SJSA1 (cell line): ENCODE measurements at regions not wholly inside any gene's neighbourhood (a gene's known extent, or its start where the extent isn't known, plus 50 kb on each side); places are given as distances from the start of the nearest gene placed in this dataset.

ENCODE experiments used
- DNase-seq, 2 experiments: peaks; one replicate each; pipeline ENCODE4 v3.0.0-alpha.2; 2015 to 2020; ENCODE audit warnings: low spot score in 2 of 2, low read depth in 1 of 2
- H3K27ac ChIP-seq: fragments of 250-450 bp; sonication (Bioruptor Pico); 2 replicates; pipeline ENCODE4 v1.5.1; 2020; ENCODE audit warnings: mild to moderate bottlenecking, moderate library complexity
- H3K27me3 ChIP-seq: fragments of 250-450 bp; sonication (Bioruptor Pico); replicated peaks from 2 replicates; pipeline ENCODE4 v1.5.1; 2020; ENCODE audit warnings: mild to moderate bottlenecking, moderate library complexity
- H3K36me3 ChIP-seq: fragments of 250-450 bp; sonication (Bioruptor Pico); 2 replicates; pipeline ENCODE4 v1.5.1; 2020; ENCODE audit warnings: mild to moderate bottlenecking
- H3K4me1 ChIP-seq: fragments of 250-450 bp; sonication (Bioruptor Pico); replicated peaks from 2 replicates; pipeline ENCODE4 v1.6.1; 2021; ENCODE audit warnings: mild to moderate bottlenecking
- H3K4me3 ChIP-seq: fragments of 250-450 bp; sonication (Bioruptor Pico); 2 replicates; pipeline ENCODE4 v1.5.1; 2020; ENCODE audit warnings: mild to moderate bottlenecking
- H3K9me3 ChIP-seq: fragments of 250-450 bp; sonication (Bioruptor Pico); replicated peaks from 2 replicates; pipeline ENCODE4 v1.5.1; 2020; ENCODE audit warnings: mild to moderate bottlenecking

- Histone ChIP-seq H3K4me3 (no peak overlapping the region), H3K27ac (no peak overlapping the region)
Measured at GRCh38 chr7:94054130-94054529, 50.0 kb upstream of the BET1 start.

GRCh38 chr7:94055963-94056362 lies 51.8 kb upstream of the BET1 start:
- Histone ChIP-seq H3K4me3 (no peak overlapping the region), H3K36me3 (no peaks in the 10 kb centered on the region), H3K27me3 (no peaks in the 10 kb centered on the region; the same call in 1 of the 2 replicates), H3K27ac (no peak overlapping the region), H3K4me1 (no peaks in the 10 kb centered on the region), H3K9me3 (no peaks in the 10 kb centered on the region)
- no peak for DNase-seq

More at GRCh38 chr7:94054130-94054529, 50.0 kb upstream of the BET1 start:
- Histone ChIP-seq H3K4me1 (no peaks in the 10 kb centered on the region), H3K27me3 (no peaks in the 10 kb centered on the region; the same call in 1 of the 2 replicates), H3K36me3 (no peaks in the 10 kb centered on the region), H3K9me3 (no peaks in the 10 kb centered on the region)
- no peak for DNase-seq

DNA sequence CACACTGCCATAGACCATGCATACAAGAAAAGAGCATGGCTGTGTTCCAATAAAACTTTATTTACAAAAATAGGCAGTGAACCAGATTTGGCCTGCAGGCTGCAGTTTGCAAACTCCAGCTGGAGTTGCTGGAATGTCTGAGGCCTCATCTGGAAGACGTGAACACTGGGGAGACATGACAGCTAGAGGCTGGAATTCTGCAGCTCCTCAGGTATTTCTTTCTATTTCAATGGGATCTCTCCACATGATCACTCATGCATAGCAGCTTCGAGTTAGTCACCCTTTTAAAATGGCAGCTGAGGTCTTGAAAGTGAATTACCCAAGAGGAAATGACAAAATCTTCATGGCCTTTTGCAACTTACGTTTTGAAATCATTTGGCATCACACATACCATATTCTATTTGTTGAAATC lies 52.6 kb upstream of the BET1 start:
- no peaks in the 10 kb centered on the region for H3K4me1 ChIP-seq
- DNase-seq, result no peak
- no peaks in the 10 kb centered on the region for H3K36me3 ChIP-seq
- H3K9me3 ChIP-seq, result no peaks in the 10 kb centered on the region
- H3K27me3 ChIP-seq, result no peaks in the 10 kb centered on the region; the same call in 1 of the 2 replicates
- no peak overlapping the region for H3K27ac ChIP-seq
- no peak overlapping the region for H3K4me3 ChIP-seq

DNA sequence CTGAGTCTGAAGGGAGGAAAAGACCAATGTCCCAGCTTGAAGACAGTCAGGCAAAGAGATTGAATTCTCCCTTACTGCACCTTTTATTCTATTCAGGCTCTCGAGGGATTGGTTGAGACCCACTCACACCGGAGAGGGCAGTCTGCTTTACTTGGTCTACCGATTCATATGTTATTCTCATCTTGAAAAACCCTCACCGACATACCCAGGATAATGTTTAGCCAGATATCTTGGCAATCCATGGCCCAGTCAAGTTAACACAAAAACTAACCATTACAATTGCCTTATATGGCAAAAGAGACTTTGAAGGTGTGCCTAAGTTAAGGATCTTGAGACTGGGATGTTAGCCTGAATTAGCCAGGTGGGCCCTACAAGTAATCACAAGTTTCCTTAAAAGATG lies 53.8 kb upstream of the BET1 start:
- no peak overlapping the region for H3K4me3 ChIP-seq
- no peaks in the 10 kb centered on the region for H3K27me3 ChIP-seq
- H3K9me3 ChIP-seq, result no peaks in the 10 kb centered on the region
- H3K4me1 ChIP-seq, result no peaks in the 10 kb centered on the region
- H3K27ac ChIP-seq, result no peak overlapping the region
- no peak for DNase-seq
- H3K36me3 ChIP-seq, result no peaks in the 10 kb centered on the region

- no peak overlapping the region for H3K4me3 ChIP-seq
- no peaks in the 10 kb centered on the region for H3K4me1 ChIP-seq
- no peak overlapping the region for H3K27ac ChIP-seq
- DNase-seq, result no peak
- no peaks in the 10 kb centered on the region for H3K27me3 ChIP-seq
- no peaks in the 10 kb centered on the region for H3K9me3 ChIP-seq
- H3K36me3 ChIP-seq, result no peaks in the 10 kb centered on the region
Measured at GRCh38 chr7:94059746-94060145, 55.6 kb upstream of the BET1 start.

GRCh38 chr7:94060752-94061151 lies 56.6 kb upstream of the BET1 start:
- no peaks in the 10 kb centered on the region for H3K9me3 ChIP-seq
- H3K27me3 ChIP-seq, result no peaks in the 10 kb centered on the region
- no peak overlapping the region for H3K27ac ChIP-seq
- no peak overlapping the region for H3K4me3 ChIP-seq
- H3K4me1 ChIP-seq, result no peaks in the 10 kb centered on the region
- no peak for DNase-seq
- H3K36me3 ChIP-seq, result no peaks in the 10 kb centered on the region

DNA sequence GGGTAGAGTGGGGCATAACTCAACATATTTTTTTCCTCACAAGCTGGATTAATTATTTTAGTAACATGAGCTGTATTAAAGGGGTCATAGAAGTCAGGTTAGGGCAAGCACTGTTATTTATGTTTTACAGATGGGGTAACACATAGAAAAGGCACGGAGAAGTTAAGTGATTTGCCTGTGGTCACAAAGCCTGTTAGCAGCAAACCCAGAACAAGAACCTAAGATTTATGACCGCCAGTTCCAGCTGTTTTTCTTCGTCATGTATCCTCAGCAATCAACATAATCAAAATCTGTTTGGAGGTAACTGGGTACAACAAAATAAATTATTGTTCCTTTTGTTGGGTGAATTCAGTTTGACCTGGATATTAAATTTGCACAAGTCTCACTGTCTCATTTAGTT lies 57.2 kb upstream of the BET1 start:
- Histone ChIP-seq H3K36me3 (no peaks in the 10 kb centered on the region), H3K4me3 (no peak overlapping the region), H3K4me1 (no peaks in the 10 kb centered on the region), H3K27me3 (no peaks in the 10 kb centered on the region), H3K27ac (no peak overlapping the region), H3K9me3 (no peaks in the 10 kb centered on the region)
- DNase-seq, result no peak

- no peaks in the 10 kb centered on the region for H3K4me1 ChIP-seq
- no peak for DNase-seq
- no peak overlapping the region for H3K27ac ChIP-seq
Measured at GRCh38 chr7:94062372-94062771, 58.2 kb upstream of the BET1 start.

GRCh38 chr7:94064541-94065191 lies 60.5 kb upstream of the BET1 start:
- H3K4me3 ChIP-seq, result no peak overlapping the region
- DNase-seq, result no peak
- no peaks in the 10 kb centered on the region for H3K27me3 ChIP-seq
- no peak overlapping the region for H3K27ac ChIP-seq
- H3K36me3 ChIP-seq, result no peaks in the 10 kb centered on the region
- H3K4me1 ChIP-seq, result peaks cover 7% of the 10 kb centered on the region
- H3K9me3 ChIP-seq, result no peaks in the 10 kb centered on the region

More at GRCh38 chr7:94062372-94062771, 58.2 kb upstream of the BET1 start:
- Histone ChIP-seq H3K27me3 (no peaks in the 10 kb centered on the region), H3K36me3 (no peaks in the 10 kb centered on the region), H3K4me3 (no peak overlapping the region), H3K9me3 (no peaks in the 10 kb centered on the region)

DNA sequence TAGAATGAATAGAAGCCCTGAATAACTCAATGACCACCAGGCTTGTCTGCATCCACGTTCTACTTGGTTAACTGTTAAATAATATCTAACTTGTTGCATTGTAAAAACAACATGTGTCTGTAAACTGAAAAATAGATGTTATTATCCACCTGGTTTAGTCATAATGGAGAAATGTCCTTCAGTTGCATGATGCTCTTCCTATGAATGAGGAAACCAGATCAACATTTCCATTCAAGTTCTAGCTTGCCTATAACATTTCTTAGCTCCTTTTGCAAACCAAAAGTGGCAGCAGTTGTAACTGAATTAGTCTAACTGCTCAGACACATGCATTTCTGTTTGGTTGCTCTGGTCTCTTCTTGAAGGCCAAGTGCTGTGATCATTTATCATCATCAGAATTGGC lies 62.9 kb upstream of the BET1 start:
- H3K36me3 ChIP-seq, result no peaks in the 10 kb centered on the region
- peaks cover 7% of the 10 kb centered on the region for H3K4me1 ChIP-seq
- no peak for DNase-seq
- no peak overlapping the region for H3K4me3 ChIP-seq
- no peak overlapping the region for H3K27ac ChIP-seq
- H3K9me3 ChIP-seq, result no peaks in the 10 kb centered on the region
- no peaks in the 10 kb centered on the region for H3K27me3 ChIP-seq

GRCh38 chr7:94067506-94067905 lies 63.4 kb upstream of the BET1 start:
- DNase-seq, result no peak
- Histone ChIP-seq H3K27me3 (no peaks in the 10 kb centered on the region), H3K9me3 (no peaks in the 10 kb centered on the region), H3K4me3 (no peak overlapping the region), H3K27ac (no peak overlapping the region), H3K36me3 (no peaks in the 10 kb centered on the region), H3K4me1 (peaks cover 7% of the 10 kb centered on the region)

GRCh38 chr7:94069162-94069739 lies 65.1 kb upstream of the BET1 start:
- DNase-seq, result no peak
- Histone ChIP-seq H3K27me3 (no peaks in the 10 kb centered on the region), H3K27ac (no peak overlapping the region), H3K9me3 (no peaks in the 10 kb centered on the region), H3K36me3 (no peaks in the 10 kb centered on the region), H3K4me3 (no peak overlapping the region), H3K4me1 (peaks cover 7% of the 10 kb centered on the region)

GRCh38 chr7:94080551-94080950 lies 76.4 kb upstream of the BET1 start:
- no peaks in the 10 kb centered on the region for H3K9me3 ChIP-seq
- DNase-seq, result no peak
- no peaks in the 10 kb centered on the region for H3K36me3 ChIP-seq
- H3K27me3 ChIP-seq, result no peaks in the 10 kb centered on the region
- no peak overlapping the region for H3K27ac ChIP-seq
- no peak overlapping the region for H3K4me3 ChIP-seq
- no peaks in the 10 kb centered on the region for H3K4me1 ChIP-seq

DNA sequence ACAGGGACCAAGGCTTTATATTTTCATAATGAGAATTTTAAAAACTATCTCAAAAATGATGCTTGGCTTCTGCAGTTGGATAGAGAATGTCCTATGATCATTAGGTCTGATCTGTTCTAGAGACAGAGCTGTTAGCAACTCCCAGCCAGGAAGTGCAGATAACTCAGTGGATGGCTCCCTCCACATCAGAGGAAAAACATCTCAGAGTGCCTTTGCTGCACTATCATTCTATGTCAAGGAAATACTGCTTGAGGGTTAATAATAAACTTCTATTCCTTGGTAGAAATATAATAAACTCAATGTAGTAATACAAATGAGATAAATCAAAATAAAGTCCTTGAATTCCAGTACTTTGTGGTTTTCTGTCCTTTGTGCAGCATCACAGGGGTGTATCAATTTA lies 78.0 kb upstream of the BET1 start:
- Histone ChIP-seq H3K4me1 (no peaks in the 10 kb centered on the region), H3K4me3 (no peak overlapping the region), H3K36me3 (no peaks in the 10 kb centered on the region), H3K9me3 (no peaks in the 10 kb centered on the region), H3K27ac (no peak overlapping the region), H3K27me3 (no peaks in the 10 kb centered on the region)
- DNase-seq, result no peak
